ENCODE measurements at regions not wholly inside any gene's neighbourhood (a gene's known extent, or its start where the extent isn't known, plus 50 kb on each side); places are given as distances from the start of the nearest gene placed in this dataset.

DNA sequence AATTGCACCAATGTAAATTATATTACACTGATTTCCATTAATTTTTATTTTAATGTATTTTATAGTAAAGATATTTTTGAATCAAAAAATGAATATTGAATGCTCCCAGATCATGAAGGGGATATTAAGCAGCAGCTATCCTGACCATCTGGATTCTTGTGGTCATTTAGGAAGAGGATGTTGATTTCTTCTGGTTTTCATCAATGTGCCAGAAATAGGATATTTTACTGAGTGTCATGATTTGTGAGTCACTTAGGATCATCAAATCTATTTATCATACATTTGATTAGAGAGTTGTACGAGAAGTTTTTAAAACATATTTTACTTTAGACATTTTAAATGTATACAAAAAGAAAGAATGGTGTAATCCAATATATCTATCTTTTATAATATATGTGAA lies 366.3 kb upstream of the CHRM2 start:
- 26 to 33% methylated on average over 1 of the region's 1 CpG for WGBS, 2 donors
- no peak overlapping the region for H3K27ac ChIP-seq (ENCODE audit: low read depth in 1 of 2, low read length in 2 of 2)
- ATAC-seq (ENCODE audit: low FRiP score): no peak
- H3K27me3 ChIP-seq (ENCODE audit: control insufficient read depth in 1 of 2, insufficient read depth in 2 of 2, low read length in 1 of 2): no peaks in the 10 kb centered on the region
- no peak for DNase-seq
- H3K4me3 ChIP-seq (ENCODE audit: low read length in 2 of 2): no peak overlapping the region
- no peaks in the 10 kb centered on the region for H3K9me3 ChIP-seq (ENCODE audit: control insufficient read depth, low read length)
- no peaks in the 10 kb centered on the region for H3K36me3 ChIP-seq (ENCODE audit: control insufficient read depth in 1 of 2, insufficient read depth in 2 of 2, low read length in 1 of 2)
- H3K4me1 ChIP-seq (ENCODE audit: control insufficient read depth in 1 of 2, insufficient read depth in 2 of 2, low read length in 2 of 2): no peaks in the 10 kb centered on the region
- intact Hi-C loops (cut with DNase I): no loop called here

DNA sequence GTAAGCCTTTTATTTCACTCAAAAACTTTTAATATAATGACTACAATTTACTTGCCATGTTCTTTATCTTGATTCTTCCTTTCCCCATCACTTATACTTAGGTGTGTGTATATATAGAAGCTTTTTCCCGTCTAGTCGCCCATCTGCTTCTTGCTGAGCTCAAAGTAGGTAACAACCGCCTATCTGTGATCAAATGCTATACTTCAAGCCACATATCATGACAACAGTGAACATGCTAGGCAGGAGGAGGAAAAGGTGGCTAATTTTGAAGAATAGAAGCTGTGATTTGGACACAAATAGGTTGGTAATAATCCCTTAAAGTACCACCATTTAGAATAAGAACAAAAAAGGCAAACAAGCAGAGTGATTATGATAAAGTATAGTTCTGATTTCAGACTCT lies 367.3 kb upstream of the CHRM2 start:
- Histone ChIP-seq H3K9me3 (ENCODE audit: control insufficient read depth, low read length) (no peaks in the 10 kb centered on the region), H3K4me1 (ENCODE audit: control insufficient read depth in 1 of 2, insufficient read depth in 2 of 2, low read length in 2 of 2) (no peaks in the 10 kb centered on the region), H3K27ac (ENCODE audit: low read depth in 1 of 2, low read length in 2 of 2) (no peak overlapping the region), H3K27me3 (ENCODE audit: control insufficient read depth in 1 of 2, insufficient read depth in 2 of 2, low read length in 1 of 2) (peaks cover 0 to 2% of the 10 kb centered on the region in 2 donors), H3K36me3 (ENCODE audit: control insufficient read depth in 1 of 2, insufficient read depth in 2 of 2, low read length in 1 of 2) (no peaks in the 10 kb centered on the region), H3K4me3 (ENCODE audit: low read length in 2 of 2) (no peak overlapping the region)
- ATAC-seq (ENCODE audit: low FRiP score): no peak
- DNase-seq: no peak
- intact Hi-C loops (cut with DNase I): no loop called here
- 75 to 76% methylated on average over 3 of the region's 3 CpGs for WGBS, 2 donors

DNA sequence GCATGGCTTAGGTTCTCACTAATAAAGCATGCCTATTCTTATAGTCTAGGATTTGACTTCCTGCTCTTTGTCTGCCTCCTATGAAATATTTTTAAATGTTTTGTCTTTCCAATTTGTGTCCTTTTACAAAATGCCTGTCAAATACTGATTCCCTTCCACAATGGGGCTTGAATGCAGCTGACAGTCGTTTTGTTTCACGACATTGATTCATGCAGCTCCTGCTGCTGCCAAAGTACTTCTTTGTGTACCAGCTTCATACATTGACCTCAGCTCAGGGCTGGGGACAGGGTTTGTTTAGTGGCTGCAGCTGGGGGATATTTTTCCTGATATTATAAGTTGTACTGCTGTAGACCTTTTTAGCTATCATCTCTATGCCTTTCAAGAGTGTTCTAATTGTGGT lies 371.9 kb upstream of the CHRM2 start:
- Histone ChIP-seq H3K9me3 (ENCODE audit: control insufficient read depth, low read length) (no peaks in the 10 kb centered on the region), H3K4me1 (ENCODE audit: control insufficient read depth in 1 of 2, insufficient read depth in 2 of 2, low read length in 2 of 2) (no peaks in the 10 kb centered on the region)
- intact Hi-C loops (cut with DNase I): no loop called here

DNA sequence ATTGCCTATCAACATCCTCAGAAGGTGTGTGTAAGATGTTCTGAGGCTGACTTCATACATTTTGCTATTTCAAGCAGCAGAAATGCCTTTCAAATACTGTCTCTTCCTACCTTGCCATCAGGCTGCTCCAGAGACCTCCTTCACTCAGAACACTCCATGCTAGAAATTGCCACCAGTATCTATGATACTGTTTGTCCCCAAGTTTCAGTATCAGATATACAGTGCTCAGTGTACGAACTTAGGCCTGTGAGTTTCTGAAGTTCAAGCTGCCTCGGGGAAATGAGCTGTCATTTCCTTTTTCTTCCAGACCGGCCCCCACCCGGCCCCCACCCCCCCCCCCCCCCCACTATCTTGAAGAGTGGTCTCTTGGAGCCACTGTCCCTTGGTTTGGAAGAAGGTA lies 373.4 kb upstream of the CHRM2 start:
- intact Hi-C loops (cut with DNase I): no loop called here
- H3K4me3 ChIP-seq (ENCODE audit: low read length in 2 of 2): no peak overlapping the region
- H3K27ac ChIP-seq (ENCODE audit: low read depth in 1 of 2, low read length in 2 of 2): no peak overlapping the region
- H3K27me3 ChIP-seq (ENCODE audit: control insufficient read depth in 1 of 2, insufficient read depth in 2 of 2, low read length in 1 of 2): peaks cover 0 to 2% of the 10 kb centered on the region in 2 donors
- ATAC-seq (ENCODE audit: low FRiP score) (no peak), DNase-seq (no peak)
- no peaks in the 10 kb centered on the region for H3K4me1 ChIP-seq (ENCODE audit: control insufficient read depth in 1 of 2, insufficient read depth in 2 of 2, low read length in 2 of 2)
- WGBS, 2 donors: 55 to 57% methylated on average over 3 to 4 of the region's 4 CpGs
- H3K9me3 ChIP-seq (ENCODE audit: control insufficient read depth, low read length): no peaks in the 10 kb centered on the region
- no peaks in the 10 kb centered on the region for H3K36me3 ChIP-seq (ENCODE audit: control insufficient read depth in 1 of 2, insufficient read depth in 2 of 2, low read length in 1 of 2)

More for the DNA sequence above, 371.9 kb upstream of the CHRM2 start:
- DNase-seq (no peak), ATAC-seq (ENCODE audit: low FRiP score) (no peak)
- H3K4me3 ChIP-seq (ENCODE audit: low read length in 2 of 2): no peak overlapping the region
- H3K36me3 ChIP-seq (ENCODE audit: control insufficient read depth in 1 of 2, insufficient read depth in 2 of 2, low read length in 1 of 2): no peaks in the 10 kb centered on the region
- peaks cover 0 to 2% of the 10 kb centered on the region in 2 donors for H3K27me3 ChIP-seq (ENCODE audit: control insufficient read depth in 1 of 2, insufficient read depth in 2 of 2, low read length in 1 of 2)
- no peak overlapping the region for H3K27ac ChIP-seq (ENCODE audit: low read depth in 1 of 2, low read length in 2 of 2)
- WGBS, 2 donors: 46 to 47% methylated on average over 2 of the region's 2 CpGs

DNA sequence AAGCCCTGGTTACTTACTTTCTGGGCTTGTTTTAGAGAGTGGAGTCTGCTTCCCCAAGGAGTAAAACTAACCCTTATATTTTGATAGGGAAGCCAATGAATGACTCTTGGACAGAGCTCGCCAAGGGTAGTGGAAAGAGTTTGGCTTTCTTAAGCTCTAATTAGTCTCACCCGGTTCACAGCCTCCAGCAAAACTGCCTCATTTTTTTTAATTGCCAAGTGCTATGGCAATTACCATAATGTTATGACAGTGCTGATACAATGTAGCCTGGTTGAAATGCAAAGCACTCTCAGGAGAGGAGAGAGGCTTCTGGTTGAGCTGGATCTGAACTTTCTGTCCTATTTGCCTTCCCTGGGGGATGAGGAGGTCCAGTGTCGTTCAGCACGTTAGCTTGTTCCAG lies 376.1 kb upstream of the CHRM2 start:
- Histone ChIP-seq H3K27ac (ENCODE audit: low read depth in 1 of 2, low read length in 2 of 2) (no peak overlapping the region), H3K27me3 (ENCODE audit: control insufficient read depth in 1 of 2, insufficient read depth in 2 of 2, low read length in 1 of 2) (peaks cover 0 to 2% of the 10 kb centered on the region in 2 donors), H3K4me3 (ENCODE audit: low read length in 2 of 2) (no peak overlapping the region), H3K9me3 (ENCODE audit: control insufficient read depth, low read length) (no peaks in the 10 kb centered on the region), H3K4me1 (ENCODE audit: control insufficient read depth in 1 of 2, insufficient read depth in 2 of 2, low read length in 2 of 2) (no peaks in the 10 kb centered on the region), H3K36me3 (ENCODE audit: control insufficient read depth in 1 of 2, insufficient read depth in 2 of 2, low read length in 1 of 2) (no peaks in the 10 kb centered on the region)
- ATAC-seq (ENCODE audit: low FRiP score) (no peak), DNase-seq (no peak)
- intact Hi-C loops (cut with DNase I): no loop called here
- WGBS, 2 donors: 69 to 71% methylated on average over 4 of the region's 4 CpGs

DNA sequence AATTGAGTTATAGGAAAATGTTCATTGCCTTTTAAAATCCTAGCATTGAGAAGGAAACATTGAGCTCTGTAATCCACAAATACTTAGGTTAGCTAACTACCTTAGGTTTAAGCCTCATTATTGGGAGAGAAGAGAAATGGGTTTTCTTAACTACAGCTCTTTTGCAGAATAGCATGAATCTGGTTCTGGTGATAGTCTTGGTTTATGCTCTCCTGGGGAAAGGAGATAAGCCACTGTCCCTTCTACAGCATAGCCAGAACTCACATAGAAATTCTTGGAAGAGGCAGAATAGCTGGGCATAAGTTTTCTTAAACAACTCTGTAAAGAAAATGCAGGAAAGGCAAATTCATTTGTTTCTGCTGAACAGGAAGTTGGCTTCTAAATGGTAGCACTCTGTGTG lies 378.6 kb upstream of the CHRM2 start:
- H3K27ac ChIP-seq (ENCODE audit: low read depth in 1 of 2, low read length in 2 of 2): no peak overlapping the region
- no peak overlapping the region for H3K4me3 ChIP-seq (ENCODE audit: low read length in 2 of 2)
- no peaks in the 10 kb centered on the region for H3K36me3 ChIP-seq (ENCODE audit: control insufficient read depth in 1 of 2, insufficient read depth in 2 of 2, low read length in 1 of 2)
- intact Hi-C loops (cut with DNase I): no loop called here
- H3K27me3 ChIP-seq (ENCODE audit: control insufficient read depth in 1 of 2, insufficient read depth in 2 of 2, low read length in 1 of 2): no peaks in the 10 kb centered on the region
- H3K4me1 ChIP-seq (ENCODE audit: control insufficient read depth in 1 of 2, insufficient read depth in 2 of 2, low read length in 2 of 2): no peaks in the 10 kb centered on the region
- no peak for DNase-seq
- H3K9me3 ChIP-seq (ENCODE audit: control insufficient read depth, low read length): no peaks in the 10 kb centered on the region
- ATAC-seq (ENCODE audit: low FRiP score): no peak

DNA sequence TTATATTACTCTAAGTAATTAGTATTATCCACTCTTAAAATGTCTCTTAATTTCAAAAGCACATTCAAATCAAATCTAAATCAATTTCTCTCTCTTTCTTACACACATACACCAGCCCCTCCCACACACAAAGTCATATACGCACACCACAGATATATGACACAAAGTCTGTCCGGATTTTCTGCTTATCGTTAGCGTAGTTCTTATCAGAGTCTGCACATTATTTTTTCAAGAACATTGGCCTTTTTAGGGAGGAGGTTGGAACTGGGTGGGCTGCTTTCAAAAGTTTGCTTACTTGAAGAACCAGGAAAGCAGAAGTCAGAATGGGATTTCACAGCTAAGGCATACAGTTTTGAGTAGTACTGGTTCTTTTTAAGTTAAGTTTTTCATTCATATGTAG lies 387.6 kb upstream of the CHRM2 start:
- 33 to 44% methylated on average over 4 of the region's 4 CpGs for WGBS, 2 donors
- ATAC-seq (ENCODE audit: low FRiP score) (no peak), DNase-seq (no peak)
- no peaks in the 10 kb centered on the region for H3K36me3 ChIP-seq (ENCODE audit: control insufficient read depth in 1 of 2, insufficient read depth in 2 of 2, low read length in 1 of 2)
- no peak overlapping the region for H3K4me3 ChIP-seq (ENCODE audit: low read length in 2 of 2)
- intact Hi-C loops (cut with DNase I): no loop called here
- no peak overlapping the region for H3K27ac ChIP-seq (ENCODE audit: low read depth in 1 of 2, low read length in 2 of 2)
- H3K9me3 ChIP-seq (ENCODE audit: control insufficient read depth, low read length): peaks cover 1% of the 10 kb centered on the region
- H3K4me1 ChIP-seq (ENCODE audit: control insufficient read depth in 1 of 2, insufficient read depth in 2 of 2, low read length in 2 of 2): no peaks in the 10 kb centered on the region
- H3K27me3 ChIP-seq (ENCODE audit: control insufficient read depth in 1 of 2, insufficient read depth in 2 of 2, low read length in 1 of 2): no peaks in the 10 kb centered on the region

DNA sequence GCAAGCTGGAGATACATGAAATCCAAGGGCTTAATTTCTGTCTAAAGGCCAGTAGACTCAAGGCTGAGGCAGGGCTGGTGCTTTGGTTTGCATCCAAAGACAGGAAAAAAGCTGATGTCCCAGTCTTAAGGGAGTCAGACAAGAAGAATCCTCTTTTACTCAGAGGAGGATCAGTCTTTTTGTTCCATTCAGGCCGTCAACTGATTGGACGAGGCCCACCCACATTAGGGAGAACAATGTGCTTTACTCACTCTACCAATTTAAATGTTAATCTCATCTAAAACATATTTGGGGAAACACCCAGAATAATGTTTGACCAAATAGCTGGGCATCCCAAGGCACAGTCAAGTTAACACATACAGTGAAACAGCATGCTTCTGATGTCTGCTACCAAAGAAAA lies 388.5 kb upstream of the CHRM2 start:
- no peak for ATAC-seq (ENCODE audit: low FRiP score)
- Histone ChIP-seq H3K9me3 (ENCODE audit: control insufficient read depth, low read length) (peaks cover 1% of the 10 kb centered on the region), H3K27ac (ENCODE audit: low read depth in 1 of 2, low read length in 2 of 2) (no peak overlapping the region), H3K36me3 (ENCODE audit: control insufficient read depth in 1 of 2, insufficient read depth in 2 of 2, low read length in 1 of 2) (no peaks in the 10 kb centered on the region), H3K4me1 (ENCODE audit: control insufficient read depth in 1 of 2, insufficient read depth in 2 of 2, low read length in 2 of 2) (no peaks in the 10 kb centered on the region), H3K27me3 (ENCODE audit: control insufficient read depth in 1 of 2, insufficient read depth in 2 of 2, low read length in 1 of 2) (no peaks in the 10 kb centered on the region), H3K4me3 (ENCODE audit: low read length in 2 of 2) (no peak overlapping the region)
- whole genome bisulfite sequencing, 2 donors: 66 to 82% methylated on average over 2 of the region's 2 CpGs
- DNase-seq: no peak
- intact Hi-C loops (cut with DNase I): no loop called here

DNA sequence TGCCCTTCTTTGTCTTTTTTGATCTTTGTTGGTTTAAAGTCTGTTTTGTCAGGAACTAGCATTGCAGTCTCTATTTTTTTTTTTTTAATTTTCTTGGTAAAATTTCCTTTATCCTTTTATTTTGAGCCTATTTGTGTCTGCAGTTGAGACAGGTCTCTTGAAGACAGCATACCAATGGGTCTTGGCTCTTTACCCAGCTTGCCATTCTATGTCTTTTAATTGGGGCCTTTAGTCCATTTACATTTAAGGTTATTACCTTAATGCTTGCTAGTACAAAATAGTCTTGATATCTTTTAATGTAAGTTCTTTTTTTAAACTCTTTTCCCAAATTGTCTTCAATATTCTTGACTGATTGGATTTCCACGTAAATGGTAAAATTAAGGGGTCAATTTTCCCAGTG lies 398.3 kb upstream of the CHRM2 start:
- no peak for DNase-seq
- no peaks in the 10 kb centered on the region for H3K9me3 ChIP-seq (ENCODE audit: control insufficient read depth, low read length)
- no peak overlapping the region for H3K27ac ChIP-seq (ENCODE audit: low read depth in 1 of 2, low read length in 2 of 2)
- 80 to 81% methylated on average over 1 of the region's 1 CpG for WGBS, 2 donors
- H3K4me1 ChIP-seq (ENCODE audit: control insufficient read depth in 1 of 2, insufficient read depth in 2 of 2, low read length in 2 of 2): no peaks in the 10 kb centered on the region
- no peak for ATAC-seq (ENCODE audit: low FRiP score)
- no peaks in the 10 kb centered on the region for H3K36me3 ChIP-seq (ENCODE audit: control insufficient read depth in 1 of 2, insufficient read depth in 2 of 2, low read length in 1 of 2)
- H3K27me3 ChIP-seq (ENCODE audit: control insufficient read depth in 1 of 2, insufficient read depth in 2 of 2, low read length in 1 of 2): no peaks in the 10 kb centered on the region
- H3K4me3 ChIP-seq (ENCODE audit: low read length in 2 of 2): no peak overlapping the region
- intact Hi-C loops (cut with DNase I): no loop called here

Measured in aorta (tissue), 5 donors.